Sigmoid colon (tissue), 6 donors: ENCODE measurements at regions not wholly inside any gene's neighbourhood (a gene's known extent, or its start where the extent isn't known, plus 50 kb on each side); places are given as distances from the start of the nearest gene placed in this dataset.

Experiments used
- DNase-seq: peaks from one replicate; pipeline ENCODE4 v3.0.0-alpha.2; 2019
- H3K27ac ChIP-seq, 4 donors: fragments of 200-600 bp; sonication (generic); one replicate each; pipeline ENCODE4 v1.5.1; 2016 to 2019; ENCODE audit warnings: mild to moderate bottlenecking in 1 of 4
- H3K27me3 ChIP-seq, 3 donors: fragments of 200-600 bp; sonication (generic); one replicate each; pipeline ENCODE4 v1.5.1; 2019; ENCODE audit warnings: mild to moderate bottlenecking in 1 of 3
- H3K36me3 ChIP-seq, 4 donors: fragments of 200-600 bp; sonication (generic); one replicate each; pipeline ENCODE4 v1.5.1; 2016 to 2019
- H3K4me1 ChIP-seq, 4 donors: fragments of 200-600 bp; sonication (generic); one replicate each; pipeline ENCODE4 v1.5.1; 2017 to 2019
- H3K4me3 ChIP-seq, 4 donors: fragments of 200-600 bp; sonication (generic); one replicate each; pipeline ENCODE4 v1.5.1; 2017 to 2019; ENCODE audit warnings: mild to moderate bottlenecking in 2 of 4, moderate library complexity in 1 of 4
- H3K9me3 ChIP-seq, 4 donors: fragments of 200-600 bp in 3 of 4; sonication (generic) in 3 of 4; one replicate each; pipeline versions ENCODE4 v1.5.1 to v1.6.1; 2013 to 2019
- EP300 ChIP-seq, 4 donors: sonication (generic); formaldehyde crosslinking; IDR thresholded peaks; one replicate each; pipeline ENCODE4 v1.6.1; 2017; ENCODE audit warnings: antibody characterized with exemption in 4 of 4
- POLR2A ChIP-seq, 2 donors: fragments of 450-650 bp; IDR thresholded peaks; one replicate each; pipeline ENCODE4 v1.6.1; 2016; ENCODE audit warnings: antibody characterized with exemption in 2 of 2, mild to moderate bottlenecking in 2 of 2, moderate library complexity in 2 of 2
- POLR2AphosphoS5 ChIP-seq, 4 donors: sonication (generic); formaldehyde crosslinking; IDR thresholded peaks; one replicate each; pipeline ENCODE4 v1.6.1; 2017; ENCODE audit warnings: antibody characterized with exemption in 4 of 4
- WGBS, 2 donors: extraction: QIAGEN DNeasy Blood & Tissue Kit; methylation state at CpG; one replicate each; pipeline ENCODE4 v1.1.7; 2013; 5-methylcytosine and 5-hydroxymethylcytosine counted together
- intact Hi-C: fragments of 100-400 bp; cut with DNase I; formaldehyde crosslinking; loops from one replicate; pipeline ENCODE4 v1.15.1; 2023
- TF ChIP-seq, protein P1 (sequence below), 4 experiments: fragments of 450-650 bp in 3 of 4; fragments of 200-600 bp in 1 of 4; IDR thresholded peaks; one replicate each; pipeline ENCODE4 v1.5.1; 2016 to 2019; ENCODE audit warnings: antibody characterized with exemption in 4 of 4, mild to moderate bottlenecking in 3 of 4, moderate library complexity in 2 of 4
- donor health status: healthy with polysubstance abuse.
- donor health status: healthy.

DNA sequence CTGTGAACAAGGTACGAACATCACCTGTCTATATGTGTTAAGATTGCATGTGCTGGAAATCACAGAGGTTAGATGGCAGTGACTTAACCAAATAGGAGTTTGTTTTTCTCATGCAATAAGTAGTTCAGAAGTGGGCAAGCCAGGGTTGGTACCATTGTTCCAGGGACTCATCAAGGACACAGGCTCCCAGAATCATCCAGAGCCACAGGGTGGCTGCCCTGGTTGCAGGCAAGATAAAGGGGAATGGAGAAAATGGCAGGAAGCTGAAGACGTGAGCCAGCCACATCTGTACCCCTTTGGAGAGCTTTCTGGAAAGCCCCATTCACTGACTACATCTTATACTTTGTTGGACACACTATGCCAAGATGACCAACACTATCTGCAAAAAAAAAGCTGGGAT, 126.0 kb upstream of the IL12B start:
- peaks cover 0 to 9% (median 6%) of the 10 kb centered on the region in 4 donors for H3K4me1 ChIP-seq

DNA sequence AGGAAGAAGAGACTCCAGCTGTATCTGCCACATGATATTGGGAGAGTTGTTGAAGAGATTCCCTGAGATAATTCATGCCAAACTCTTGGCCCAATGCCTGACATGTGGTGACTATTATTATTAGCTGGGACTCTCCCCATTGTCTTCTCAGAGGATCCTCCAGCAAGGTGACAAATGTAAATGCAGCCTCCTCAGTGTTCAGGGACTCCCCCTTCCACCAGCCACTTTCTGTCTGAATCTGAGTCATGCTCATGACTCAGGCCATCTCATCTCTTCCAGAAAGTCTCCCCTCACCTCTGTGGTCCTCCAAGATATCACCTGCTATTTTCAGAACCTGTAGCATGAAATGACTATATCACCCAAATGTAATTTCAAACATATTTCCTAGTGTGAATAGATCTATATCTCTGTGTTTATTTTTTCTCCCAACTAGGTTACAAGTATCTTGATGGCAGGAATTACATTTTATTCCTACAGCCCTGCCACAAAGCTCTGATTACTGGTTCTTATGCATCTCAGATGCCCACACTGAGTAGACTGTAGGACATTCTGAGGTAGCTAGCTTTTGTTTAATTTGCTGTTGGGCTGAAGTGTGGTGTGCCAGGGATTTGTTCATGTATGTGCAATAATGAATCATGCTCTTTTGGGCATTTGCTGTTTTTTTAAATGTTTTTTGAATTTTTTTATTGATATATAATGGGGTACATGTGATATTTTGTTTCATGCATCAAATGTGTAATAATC, 126.6 kb upstream of the IL12B start:
- no peak for DNase-seq
- TF ChIP-seq POLR2A (IDR thresholded peaks at IDR 0.05) (no peak), EP300 (IDR thresholded peaks at IDR 0.05) (no peak), POLR2AphosphoS5 (IDR thresholded peaks at IDR 0.05) (no peak)
- TF ChIP-seq, protein P1, sequence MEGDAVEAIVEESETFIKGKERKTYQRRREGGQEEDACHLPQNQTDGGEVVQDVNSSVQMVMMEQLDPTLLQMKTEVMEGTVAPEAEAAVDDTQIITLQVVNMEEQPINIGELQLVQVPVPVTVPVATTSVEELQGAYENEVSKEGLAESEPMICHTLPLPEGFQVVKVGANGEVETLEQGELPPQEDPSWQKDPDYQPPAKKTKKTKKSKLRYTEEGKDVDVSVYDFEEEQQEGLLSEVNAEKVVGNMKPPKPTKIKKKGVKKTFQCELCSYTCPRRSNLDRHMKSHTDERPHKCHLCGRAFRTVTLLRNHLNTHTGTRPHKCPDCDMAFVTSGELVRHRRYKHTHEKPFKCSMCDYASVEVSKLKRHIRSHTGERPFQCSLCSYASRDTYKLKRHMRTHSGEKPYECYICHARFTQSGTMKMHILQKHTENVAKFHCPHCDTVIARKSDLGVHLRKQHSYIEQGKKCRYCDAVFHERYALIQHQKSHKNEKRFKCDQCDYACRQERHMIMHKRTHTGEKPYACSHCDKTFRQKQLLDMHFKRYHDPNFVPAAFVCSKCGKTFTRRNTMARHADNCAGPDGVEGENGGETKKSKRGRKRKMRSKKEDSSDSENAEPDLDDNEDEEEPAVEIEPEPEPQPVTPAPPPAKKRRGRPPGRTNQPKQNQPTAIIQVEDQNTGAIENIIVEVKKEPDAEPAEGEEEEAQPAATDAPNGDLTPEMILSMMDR (IDR thresholded peaks at IDR 0.05), result no peak
- Histone ChIP-seq H3K27ac (no peak overlapping the region), H3K36me3 (no peaks in the 10 kb centered on the region), H3K9me3 (no peaks in the 10 kb centered on the region), H3K4me3 (no peak overlapping the region), H3K4me1 (peaks cover 0 to 3% (median under 1%) of the 10 kb centered on the region in 4 donors), H3K27me3 (no peaks in the 10 kb centered on the region)
- intact Hi-C loops, result no loop called here

More for the DNA sequence above, 126.0 kb upstream of the IL12B start:
- WGBS, 2 donors, result 80 to 81% methylated on average over 2 of the region's 2 CpGs
- intact Hi-C loops, result no loop called here
- Histone ChIP-seq H3K27me3 (no peaks in the 10 kb centered on the region), H3K27ac (no peak overlapping the region), H3K4me3 (no peak overlapping the region), H3K36me3 (no peaks in the 10 kb centered on the region), H3K9me3 (no peaks in the 10 kb centered on the region)
- no peak for DNase-seq
- no peak for TF ChIP-seq POLR2AphosphoS5 (IDR thresholded peaks at IDR 0.05)
- TF ChIP-seq EP300 (IDR thresholded peaks at IDR 0.05), result no peak
- no peak for TF ChIP-seq POLR2A (IDR thresholded peaks at IDR 0.05)
- TF ChIP-seq, protein P1 (IDR thresholded peaks at IDR 0.05), result no peak

DNA sequence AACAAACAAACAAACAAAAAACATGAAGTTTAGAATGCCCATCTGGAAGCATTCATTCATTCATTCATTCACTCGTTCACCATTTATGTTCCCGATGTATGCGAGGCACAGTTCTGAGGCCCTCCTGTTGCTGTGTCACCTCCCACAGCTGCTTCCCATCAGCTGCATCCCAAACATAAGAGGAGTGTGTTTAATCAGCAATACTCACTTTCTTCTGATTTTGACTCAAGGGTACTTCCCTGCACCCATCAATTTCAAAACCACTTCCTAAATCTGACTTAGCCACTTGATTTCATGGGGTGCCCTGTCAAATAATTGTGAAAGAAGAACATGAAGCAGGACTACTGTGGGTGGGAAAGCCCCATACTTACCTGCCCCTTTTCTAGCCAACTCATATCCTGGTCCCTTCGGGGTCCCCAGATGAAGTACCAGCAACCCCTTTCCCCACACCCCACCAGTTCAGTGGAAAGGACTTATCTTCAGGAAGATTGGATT, 128.0 kb upstream of the IL12B start:
- H3K27ac ChIP-seq, result no peak overlapping the region
- H3K9me3 ChIP-seq, result no peaks in the 10 kb centered on the region
- H3K4me1 ChIP-seq, result peaks cover 0 to 5% (median 0%) of the 10 kb centered on the region in 4 donors
- no peaks in the 10 kb centered on the region for H3K27me3 ChIP-seq
- WGBS, 2 donors, result 75 to 82% methylated on average over 4 of the region's 4 CpGs
- H3K36me3 ChIP-seq, result no peaks in the 10 kb centered on the region
- TF ChIP-seq EP300 (IDR thresholded peaks at IDR 0.05), result no peak
- TF ChIP-seq, protein P1 (IDR thresholded peaks at IDR 0.05), result no peak
- no peak for TF ChIP-seq POLR2AphosphoS5 (IDR thresholded peaks at IDR 0.05)
- TF ChIP-seq POLR2A (IDR thresholded peaks at IDR 0.05), result no peak
- intact Hi-C loops, result no loop called here
- no peak overlapping the region for H3K4me3 ChIP-seq
- DNase-seq, result no peak

DNA sequence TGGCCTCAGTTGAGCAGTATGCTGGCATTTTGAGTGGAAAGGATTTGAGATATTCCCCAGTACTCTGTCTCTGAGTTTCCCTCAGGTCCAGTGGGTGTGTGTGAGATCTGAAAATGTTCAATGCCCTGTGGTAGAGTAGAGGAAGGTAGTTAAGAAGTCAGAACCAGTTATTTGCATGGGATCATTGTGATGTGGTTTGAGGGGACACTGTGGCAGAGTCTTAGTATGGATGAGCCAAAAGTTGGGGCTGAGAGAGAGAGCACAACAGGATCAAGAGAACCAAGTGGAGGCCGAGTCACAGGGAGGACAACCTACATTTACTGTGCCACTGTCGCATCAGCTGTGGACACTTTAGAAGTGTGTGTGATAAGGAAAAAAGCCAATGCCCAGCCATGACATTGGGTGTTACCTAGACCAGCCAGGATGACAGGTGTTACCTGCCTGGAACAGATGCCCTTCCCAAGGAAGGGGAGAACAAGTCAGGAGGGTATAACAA, 128.9 kb upstream of the IL12B start:
- Histone ChIP-seq H3K9me3 (no peaks in the 10 kb centered on the region), H3K27ac (no peak overlapping the region), H3K36me3 (no peaks in the 10 kb centered on the region), H3K4me1 (peaks cover 0 to 5% (median 0%) of the 10 kb centered on the region in 4 donors), H3K27me3 (no peaks in the 10 kb centered on the region), H3K4me3 (no peak overlapping the region)
- intact Hi-C loops, result no loop called here
- no peak for DNase-seq
- WGBS, 2 donors, result 84 to 88% methylated on average over 2 of the region's 2 CpGs
- TF ChIP-seq POLR2A (IDR thresholded peaks at IDR 0.05) (no peak), POLR2AphosphoS5 (IDR thresholded peaks at IDR 0.05) (no peak), EP300 (IDR thresholded peaks at IDR 0.05) (no peak)
- TF ChIP-seq, protein P1 (IDR thresholded peaks at IDR 0.05), result no peak
